ENCODE measurements at regions not wholly inside any gene's neighbourhood (a gene's known extent, or its start where the extent isn't known, plus 50 kb on each side); places are given as distances from the start of the nearest gene placed in this dataset.
"Not testable (repeated sequence)": the region's sequence is repeated elsewhere in the genome, so short reads cannot be mapped to it uniquely, and the experiment has no call there.

DNA sequence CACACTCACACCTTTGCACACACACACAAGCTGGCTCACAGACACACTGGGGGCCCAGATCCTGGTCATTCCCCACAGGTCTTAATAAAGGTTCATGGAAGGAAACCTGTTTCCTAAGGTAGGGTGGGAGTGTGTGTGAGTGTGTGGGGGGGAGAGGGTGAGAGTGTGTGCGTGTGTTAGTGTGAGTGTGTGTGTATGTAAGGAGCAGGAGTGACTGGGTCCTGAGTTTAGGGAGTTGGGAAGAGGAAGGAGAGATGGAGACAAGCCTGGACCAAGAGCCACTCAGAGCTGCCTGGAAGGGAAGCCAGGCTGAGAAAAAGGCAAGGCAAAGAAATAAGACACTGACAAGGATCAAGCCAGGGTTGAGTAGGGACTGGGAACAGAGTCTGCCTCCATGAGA lies 129.2 kb downstream of the POTEM start:
- H3K27ac Mint-ChIP-seq (ENCODE audit: unreplicated experiment); H3K4me3 Mint-ChIP-seq (ENCODE audit: unreplicated experiment); H3K9me3 Mint-ChIP-seq (ENCODE audit: unreplicated experiment); H3K4me1 Mint-ChIP-seq (ENCODE audit: low read depth, unreplicated experiment); DNase-seq; H3K36me3 Mint-ChIP-seq (ENCODE audit: unreplicated experiment); H3K27me3 Mint-ChIP-seq (ENCODE audit: unreplicated experiment): not testable (repeated sequence)

DNA sequence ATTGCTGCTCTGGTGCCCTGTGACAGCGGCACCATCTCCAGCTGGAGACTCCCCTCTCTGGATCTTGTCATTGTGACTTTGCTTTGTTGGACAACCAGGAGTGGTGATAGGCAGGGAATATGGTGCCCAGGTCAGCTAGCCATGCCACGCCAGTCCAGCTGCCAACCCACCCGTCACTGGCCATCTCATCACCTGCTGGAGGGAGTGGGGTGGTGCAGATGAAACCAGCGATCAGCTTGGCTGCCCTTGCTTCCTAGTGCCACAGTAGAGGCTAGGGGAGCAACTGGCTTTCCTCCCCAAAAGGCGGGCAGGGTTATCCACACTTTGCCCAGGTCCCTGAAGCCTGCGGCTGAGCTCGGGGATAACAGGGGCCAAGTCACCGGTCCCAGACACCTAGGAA lies 129.6 kb downstream of the POTEM start:
- peaks cover 10% of the 10 kb centered on the region for H3K9me3 Mint-ChIP-seq (ENCODE audit: unreplicated experiment)
- H3K4me3 Mint-ChIP-seq (ENCODE audit: unreplicated experiment); H3K4me1 Mint-ChIP-seq (ENCODE audit: low read depth, unreplicated experiment); H3K27me3 Mint-ChIP-seq (ENCODE audit: unreplicated experiment); H3K36me3 Mint-ChIP-seq (ENCODE audit: unreplicated experiment); DNase-seq; H3K27ac Mint-ChIP-seq (ENCODE audit: unreplicated experiment): not testable (repeated sequence)

DNA sequence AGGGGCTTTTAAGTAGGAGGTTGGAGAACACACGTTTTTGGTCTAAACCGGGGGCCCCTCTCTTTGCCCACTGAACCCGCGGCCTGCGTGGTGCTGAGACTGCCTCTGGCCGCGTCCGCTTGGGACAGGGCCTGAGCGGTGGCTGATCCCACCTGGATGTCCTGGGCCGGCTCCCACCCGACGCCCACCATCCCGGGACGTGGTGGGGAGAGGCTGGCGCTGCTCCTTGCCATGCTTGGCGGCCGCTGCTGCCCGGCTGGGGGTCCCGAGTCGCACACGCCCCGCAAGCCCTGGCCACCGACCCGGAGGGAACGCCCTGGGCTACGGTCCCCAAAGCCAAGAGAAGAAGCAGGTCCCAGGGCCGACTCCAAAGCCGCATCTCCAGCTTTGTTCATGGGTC lies 130.1 kb downstream of the POTEM start:
- not testable (repeated sequence) for DNase-seq; H3K4me1 Mint-ChIP-seq (ENCODE audit: low read depth, unreplicated experiment); H3K27me3 Mint-ChIP-seq (ENCODE audit: unreplicated experiment); H3K4me3 Mint-ChIP-seq (ENCODE audit: unreplicated experiment); H3K36me3 Mint-ChIP-seq (ENCODE audit: unreplicated experiment); H3K27ac Mint-ChIP-seq (ENCODE audit: unreplicated experiment)
- peaks cover 10% of the 10 kb centered on the region for H3K9me3 Mint-ChIP-seq (ENCODE audit: unreplicated experiment)

DNA sequence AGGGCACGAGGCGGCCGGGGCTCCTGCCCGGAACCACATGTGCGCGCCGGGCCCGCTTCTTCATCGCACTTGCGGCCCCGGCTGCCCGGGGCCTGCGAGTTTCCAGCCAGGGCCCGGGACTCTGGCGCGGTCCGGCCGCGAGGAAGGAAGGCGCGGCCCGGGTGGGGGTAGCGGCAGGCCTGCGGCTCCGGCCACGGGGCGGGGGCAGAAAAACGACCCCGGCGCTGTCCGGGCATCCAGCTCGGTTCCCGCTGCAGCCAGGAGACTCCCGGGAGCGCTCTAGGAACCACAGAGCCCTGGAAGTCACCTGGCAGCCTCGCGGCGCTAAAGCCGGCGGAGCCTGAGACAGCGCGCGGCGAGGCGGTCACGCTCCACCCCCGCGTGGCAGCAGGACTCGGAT lies 130.5 kb downstream of the POTEM start:
- not testable (repeated sequence) for H3K27ac Mint-ChIP-seq (ENCODE audit: unreplicated experiment); H3K27me3 Mint-ChIP-seq (ENCODE audit: unreplicated experiment); DNase-seq; H3K4me1 Mint-ChIP-seq (ENCODE audit: low read depth, unreplicated experiment); H3K36me3 Mint-ChIP-seq (ENCODE audit: unreplicated experiment); H3K4me3 Mint-ChIP-seq (ENCODE audit: unreplicated experiment)
- peaks cover 10% of the 10 kb centered on the region for H3K9me3 Mint-ChIP-seq (ENCODE audit: unreplicated experiment)

DNA sequence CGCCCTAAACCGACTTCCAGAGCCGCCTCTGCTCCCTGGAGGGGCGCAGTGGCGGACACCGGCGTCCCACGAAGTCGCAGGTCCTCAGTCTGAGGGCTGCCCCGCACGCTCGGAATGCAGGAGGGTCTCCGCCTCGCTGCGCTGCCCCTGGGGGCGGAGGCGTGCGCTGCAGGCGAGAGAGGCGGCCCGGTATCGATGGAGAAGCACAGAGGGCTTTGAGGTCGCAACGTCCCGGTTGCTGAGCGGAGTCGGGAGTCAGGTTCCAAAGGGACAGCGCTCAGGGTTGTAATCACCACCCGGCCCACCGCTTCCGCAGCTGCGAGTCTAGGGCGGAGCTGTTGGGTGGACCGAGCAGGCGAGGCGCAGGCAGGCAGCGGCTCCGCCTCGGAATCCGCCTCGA lies 131.0 kb downstream of the POTEM start:
- not testable (repeated sequence) for H3K27ac Mint-ChIP-seq (ENCODE audit: unreplicated experiment); DNase-seq; H3K4me3 Mint-ChIP-seq (ENCODE audit: unreplicated experiment); H3K27me3 Mint-ChIP-seq (ENCODE audit: unreplicated experiment); H3K36me3 Mint-ChIP-seq (ENCODE audit: unreplicated experiment); H3K4me1 Mint-ChIP-seq (ENCODE audit: low read depth, unreplicated experiment)
- peaks cover 10% of the 10 kb centered on the region for H3K9me3 Mint-ChIP-seq (ENCODE audit: unreplicated experiment)

DNA sequence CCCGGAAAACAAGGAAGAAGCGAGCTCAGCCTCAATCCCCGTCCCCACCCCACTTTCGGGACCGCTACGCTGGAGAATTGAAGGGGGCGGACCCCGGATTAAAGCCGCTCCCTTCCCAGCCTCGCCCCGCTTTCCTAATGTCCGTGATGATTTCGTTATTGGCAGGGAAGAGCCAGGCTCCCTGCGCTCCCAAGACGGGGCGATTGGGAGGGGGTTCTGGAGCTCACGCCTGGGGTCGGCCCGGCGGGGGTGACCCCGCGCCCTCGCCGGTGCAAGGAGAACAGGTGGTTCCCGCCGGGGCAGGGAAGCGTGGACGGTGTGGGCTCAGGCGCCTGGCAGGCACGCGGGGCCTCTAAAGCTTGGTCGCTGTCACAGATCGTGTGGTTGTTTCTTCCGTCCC lies 131.5 kb downstream of the POTEM start:
- not testable (repeated sequence) for H3K27me3 Mint-ChIP-seq (ENCODE audit: unreplicated experiment); H3K4me1 Mint-ChIP-seq (ENCODE audit: low read depth, unreplicated experiment); H3K27ac Mint-ChIP-seq (ENCODE audit: unreplicated experiment); H3K36me3 Mint-ChIP-seq (ENCODE audit: unreplicated experiment); H3K4me3 Mint-ChIP-seq (ENCODE audit: unreplicated experiment); DNase-seq
- peaks cover 10% of the 10 kb centered on the region for H3K9me3 Mint-ChIP-seq (ENCODE audit: unreplicated experiment)

DNA sequence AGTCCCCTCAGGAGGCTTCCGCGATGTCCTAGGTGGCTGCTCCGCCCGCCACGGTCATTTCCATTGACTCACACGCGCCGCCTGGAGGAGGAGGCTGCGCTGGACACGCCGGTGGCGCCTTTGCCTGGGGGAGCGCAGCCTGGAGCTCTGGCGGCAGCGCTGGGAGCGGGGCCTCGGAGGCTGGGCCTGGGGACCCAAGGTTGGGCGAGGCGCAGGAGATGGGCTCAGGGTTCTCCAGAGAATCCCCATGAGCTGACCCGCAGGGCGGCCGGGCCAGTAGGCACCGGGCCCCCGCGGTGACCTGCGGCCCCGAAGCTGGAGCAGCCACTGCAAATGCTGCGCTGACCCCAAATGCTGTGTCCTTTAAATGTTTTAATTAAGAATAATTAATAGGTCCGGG lies 132.1 kb downstream of the POTEM start:
- not testable (repeated sequence) for DNase-seq; H3K36me3 Mint-ChIP-seq (ENCODE audit: unreplicated experiment); H3K27ac Mint-ChIP-seq (ENCODE audit: unreplicated experiment); H3K4me1 Mint-ChIP-seq (ENCODE audit: low read depth, unreplicated experiment); H3K27me3 Mint-ChIP-seq (ENCODE audit: unreplicated experiment); H3K4me3 Mint-ChIP-seq (ENCODE audit: unreplicated experiment)
- H3K9me3 Mint-ChIP-seq (ENCODE audit: unreplicated experiment) = peaks cover 10% of the 10 kb centered on the region

DNA sequence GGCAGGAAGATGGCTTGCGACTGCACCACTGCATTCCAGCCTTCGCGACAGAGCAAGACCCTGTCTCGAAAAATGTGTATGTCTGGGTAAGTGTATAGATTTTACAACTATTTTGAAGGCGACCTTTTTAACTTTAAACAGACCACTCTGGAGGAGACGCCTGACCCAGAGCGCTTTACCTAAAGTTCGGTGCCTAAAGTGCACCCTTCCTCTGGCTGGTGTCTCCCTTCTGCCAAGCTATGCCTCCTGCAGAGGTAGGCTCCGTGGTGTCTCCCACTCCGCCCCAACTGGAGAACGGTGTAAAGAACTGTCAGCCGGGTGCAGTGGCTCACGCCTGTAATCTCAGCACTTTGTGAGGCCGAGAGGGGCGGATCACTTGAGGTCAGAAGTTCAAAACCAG lies 132.7 kb downstream of the POTEM start:
- H3K4me1 Mint-ChIP-seq (ENCODE audit: low read depth, unreplicated experiment); H3K4me3 Mint-ChIP-seq (ENCODE audit: unreplicated experiment); H3K27ac Mint-ChIP-seq (ENCODE audit: unreplicated experiment); DNase-seq; H3K36me3 Mint-ChIP-seq (ENCODE audit: unreplicated experiment); H3K27me3 Mint-ChIP-seq (ENCODE audit: unreplicated experiment): not testable (repeated sequence)
- peaks cover 10% of the 10 kb centered on the region for H3K9me3 Mint-ChIP-seq (ENCODE audit: unreplicated experiment)

DNA sequence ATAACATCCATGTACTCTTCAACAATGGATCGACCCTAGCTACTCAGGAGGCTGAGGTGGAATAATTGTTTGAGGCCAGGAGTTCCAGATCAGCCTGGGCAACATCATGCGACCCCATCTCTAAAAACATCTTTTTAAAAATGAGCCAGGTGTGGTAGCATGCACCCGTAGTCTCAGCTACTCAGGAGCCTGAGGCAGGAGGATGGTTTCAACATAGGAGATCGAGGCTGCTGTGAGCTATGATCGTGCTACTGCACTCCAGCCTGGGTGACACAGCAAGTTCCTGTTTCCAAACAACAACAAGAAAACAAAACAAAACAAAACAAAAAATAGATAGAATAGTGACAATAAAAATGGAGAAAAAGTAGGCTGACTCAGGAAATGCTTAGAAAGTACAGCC lies 138.3 kb downstream of the POTEM start:
- H3K9me3 Mint-ChIP-seq (ENCODE audit: unreplicated experiment) = not testable (repeated sequence)

DNA sequence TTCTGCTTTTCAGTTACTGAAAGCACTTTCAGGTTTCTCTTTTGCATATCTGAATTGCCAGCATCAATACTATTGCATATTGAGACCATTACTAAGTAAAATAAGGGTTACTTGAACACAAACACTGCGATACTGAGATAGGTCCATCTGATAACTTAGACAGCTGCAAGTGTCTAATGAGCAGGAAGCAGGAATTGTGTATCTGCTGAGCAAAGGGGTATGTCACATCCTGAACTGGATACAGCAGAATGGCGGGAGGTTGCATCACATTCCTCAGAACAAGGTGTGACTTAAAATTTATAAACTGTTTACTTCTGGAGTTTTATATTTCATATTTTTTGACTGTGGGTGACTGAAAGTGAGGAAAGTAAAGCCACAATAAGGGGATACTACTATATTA lies 142.7 kb downstream of the POTEM start:
- H3K36me3 Mint-ChIP-seq (ENCODE audit: unreplicated experiment); H3K27me3 Mint-ChIP-seq (ENCODE audit: unreplicated experiment); H3K27ac Mint-ChIP-seq (ENCODE audit: unreplicated experiment); H3K9me3 Mint-ChIP-seq (ENCODE audit: unreplicated experiment); H3K4me1 Mint-ChIP-seq (ENCODE audit: low read depth, unreplicated experiment); H3K4me3 Mint-ChIP-seq (ENCODE audit: unreplicated experiment); DNase-seq: not testable (repeated sequence)

More for the DNA sequence above, 138.3 kb downstream of the POTEM start:
- not testable (repeated sequence) for H3K27ac Mint-ChIP-seq (ENCODE audit: unreplicated experiment); H3K36me3 Mint-ChIP-seq (ENCODE audit: unreplicated experiment); H3K4me3 Mint-ChIP-seq (ENCODE audit: unreplicated experiment); H3K4me1 Mint-ChIP-seq (ENCODE audit: low read depth, unreplicated experiment); H3K27me3 Mint-ChIP-seq (ENCODE audit: unreplicated experiment); DNase-seq

DNA sequence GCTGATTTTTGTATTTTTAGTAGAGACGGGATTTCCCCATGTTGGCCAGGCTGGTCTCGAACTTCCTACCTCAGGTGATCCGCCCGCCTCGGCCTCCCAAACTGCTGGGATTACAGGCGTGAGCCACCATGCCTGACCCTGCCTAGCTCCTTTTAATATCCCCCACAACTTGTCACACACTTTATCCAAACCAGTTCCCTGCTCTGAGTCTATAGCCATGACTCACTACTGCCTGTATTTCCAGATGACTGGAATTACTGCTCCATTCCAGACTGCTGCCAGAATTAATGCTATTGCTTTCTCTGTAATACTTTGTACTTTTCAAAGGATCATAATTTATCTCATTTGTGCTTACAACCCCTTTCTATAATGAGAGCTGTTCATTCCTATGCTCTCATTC lies 153.1 kb downstream of the POTEM start:
- H3K36me3 Mint-ChIP-seq (ENCODE audit: unreplicated experiment); H3K9me3 Mint-ChIP-seq (ENCODE audit: unreplicated experiment); H3K27me3 Mint-ChIP-seq (ENCODE audit: unreplicated experiment); H3K27ac Mint-ChIP-seq (ENCODE audit: unreplicated experiment); H3K4me3 Mint-ChIP-seq (ENCODE audit: unreplicated experiment); H3K4me1 Mint-ChIP-seq (ENCODE audit: low read depth, unreplicated experiment); DNase-seq: not testable (repeated sequence)

DNA sequence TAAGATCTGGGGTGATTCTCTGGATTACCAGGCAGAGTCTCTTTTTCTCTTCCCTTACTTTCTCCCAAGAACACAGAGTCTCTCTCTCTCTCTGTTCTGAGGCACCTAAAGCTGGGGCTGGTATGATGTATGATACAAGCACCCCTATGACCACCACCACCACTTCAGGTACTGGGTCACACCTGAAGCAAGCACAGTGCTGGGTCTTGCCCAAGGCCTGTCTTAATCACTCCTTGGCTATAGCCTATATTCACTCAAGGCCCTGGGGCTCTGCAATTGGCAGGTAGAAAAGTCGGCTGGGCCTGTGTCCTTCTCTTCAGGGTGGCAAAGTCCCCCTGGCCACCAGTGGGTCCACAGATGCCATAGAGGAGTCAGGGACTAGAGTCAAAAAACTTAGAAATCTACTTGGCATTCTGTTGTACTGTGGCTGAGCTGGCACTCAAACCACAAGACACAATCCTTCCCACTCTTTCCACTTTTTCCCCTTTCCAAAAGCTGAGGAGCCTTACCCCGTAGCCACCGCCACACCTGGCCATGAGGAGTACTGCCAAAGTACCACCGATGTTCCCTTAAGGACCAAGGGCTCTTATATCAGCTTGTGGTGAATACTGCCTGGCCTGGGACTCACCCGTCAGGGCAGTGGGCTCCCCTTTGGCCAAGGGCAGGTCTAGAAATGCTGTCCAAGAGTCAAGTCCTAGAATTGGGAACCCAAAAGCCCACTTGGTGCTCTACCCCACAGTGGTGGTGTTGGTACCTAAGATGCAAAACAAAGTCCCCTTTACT lies 159.2 kb downstream of the POTEM start:
- DNase-seq; H3K27ac Mint-ChIP-seq (ENCODE audit: unreplicated experiment); H3K9me3 Mint-ChIP-seq (ENCODE audit: unreplicated experiment); H3K36me3 Mint-ChIP-seq (ENCODE audit: unreplicated experiment); H3K4me1 Mint-ChIP-seq (ENCODE audit: low read depth, unreplicated experiment); H3K27me3 Mint-ChIP-seq (ENCODE audit: unreplicated experiment); H3K4me3 Mint-ChIP-seq (ENCODE audit: unreplicated experiment): not testable (repeated sequence)
